ENCODE measurements at regions not wholly inside any gene's neighbourhood (a gene's known extent, or its start where the extent isn't known, plus 50 kb on each side); places are given as distances from the start of the nearest gene placed in this dataset.
"Not testable (repeated sequence)": the region's sequence is repeated elsewhere in the genome, so short reads cannot be mapped to it uniquely, and the experiment has no call there.

DNA sequence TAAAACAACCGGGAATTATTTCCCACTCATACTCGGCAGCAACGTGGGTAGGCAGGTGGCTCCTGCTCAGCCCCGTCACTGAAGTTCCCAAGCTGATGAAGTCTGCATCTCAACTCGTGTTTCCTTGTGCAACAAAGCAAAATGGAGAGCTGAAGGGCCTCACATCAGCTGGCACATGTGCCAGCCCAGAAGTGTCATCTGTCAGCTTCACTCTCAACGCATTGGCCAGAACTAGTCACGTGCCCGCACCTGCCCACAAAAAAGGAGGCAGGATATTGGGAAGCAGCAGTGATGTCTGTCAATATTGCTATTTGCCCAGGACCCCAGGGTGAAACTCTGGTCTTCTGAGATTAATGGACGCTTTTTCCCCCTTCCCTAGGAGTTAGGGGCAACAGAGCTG, 344.0 kb downstream of the BCL11B start:
- DNase-seq: no peak
- peaks cover 39% of the 10 kb centered on the region for H3K4me1 Mint-ChIP-seq
- H3K4me3 Mint-ChIP-seq: no peak overlapping the region
- no peaks in the 10 kb centered on the region for H3K9me3 Mint-ChIP-seq
- no peak overlapping the region for H3K27ac Mint-ChIP-seq
- H3K36me3 Mint-ChIP-seq (ENCODE audit: low read depth): no peaks in the 10 kb centered on the region
- intact Hi-C loops (cut with micrococcal nuclease): no loop called here
- peaks cover 1% of the 10 kb centered on the region for H3K27me3 Mint-ChIP-seq

DNA sequence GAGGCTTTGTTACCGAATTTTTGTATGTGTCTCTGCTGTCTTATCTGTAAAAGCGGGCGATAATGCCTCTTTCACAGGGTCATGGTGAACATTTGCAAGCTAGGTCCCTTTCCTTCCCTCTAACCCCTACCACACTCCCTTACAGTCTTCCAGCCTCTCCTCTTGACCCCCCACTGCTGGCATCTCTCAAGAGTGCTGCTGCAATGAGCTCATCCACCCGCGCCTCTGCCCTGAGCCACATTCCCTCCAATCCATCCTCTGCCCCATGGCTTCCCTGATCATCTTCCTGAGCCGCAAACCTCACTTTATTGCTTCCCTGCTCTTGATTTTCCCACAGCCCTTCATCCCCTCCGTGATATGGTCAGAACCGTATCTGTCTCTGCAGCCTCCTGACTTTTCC, 343.6 kb downstream of the BCL11B start:
- no peak for DNase-seq
- Mint-ChIP-seq H3K27me3 (peaks cover 1% of the 10 kb centered on the region), H3K4me1 (peaks cover 43% of the 10 kb centered on the region), H3K27ac (no peak overlapping the region), H3K9me3 (no peaks in the 10 kb centered on the region), H3K36me3 (ENCODE audit: low read depth) (no peaks in the 10 kb centered on the region), H3K4me3 (no peak overlapping the region)
- intact Hi-C loops (cut with micrococcal nuclease): no loop called here

DNA sequence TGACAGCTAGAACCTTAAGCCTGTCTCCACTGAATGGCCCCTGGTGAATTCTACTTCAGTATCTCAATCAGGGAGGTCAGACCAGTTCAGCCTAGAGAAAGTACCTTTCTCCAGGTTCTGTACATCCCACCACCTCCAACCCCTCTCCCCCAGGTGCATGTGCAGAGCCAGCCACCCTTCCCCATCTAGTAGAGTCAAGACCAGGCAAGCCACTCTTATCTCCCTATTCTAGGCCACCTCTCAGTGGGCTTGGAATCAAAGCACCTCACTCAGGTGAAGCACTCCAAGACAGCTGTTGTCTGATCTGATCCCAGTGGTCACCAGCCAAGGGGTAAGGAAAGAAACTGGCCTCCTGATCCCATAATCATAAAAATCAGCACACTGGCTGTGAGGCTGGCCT, 340.9 kb downstream of the BCL11B start:
- Mint-ChIP-seq H3K4me1 (peaks cover 49% of the 10 kb centered on the region), H3K9me3 (peaks cover 14% of the 10 kb centered on the region), H3K4me3 (no peak overlapping the region), H3K27ac (peak overlapping the region; percentile 84), H3K36me3 (ENCODE audit: low read depth) (peaks cover 5% of the 10 kb centered on the region), H3K27me3 (no peaks in the 10 kb centered on the region)
- DNase-seq: no peak
- intact Hi-C loops (cut with micrococcal nuclease): loop anchor here (5.0 kb wide), 1 partner anchor 794 kb away; no protein-coding TSS in a partner anchor

GRCh38 chr14:98931911-98932310, 340.1 kb downstream of the BCL11B start:
- peaks cover 19% of the 10 kb centered on the region for H3K9me3 Mint-ChIP-seq
- intact Hi-C loops (cut with micrococcal nuclease): loop anchor here (2.0 to 5.0 kb wide), 2 partner anchors 335 to 795 kb away; no protein-coding TSS in a partner anchor
- H3K27ac Mint-ChIP-seq: peak overlapping the region; percentile 84
- DNase-seq: peak; percentile 92
- H3K27me3 Mint-ChIP-seq: no peaks in the 10 kb centered on the region
- H3K36me3 Mint-ChIP-seq (ENCODE audit: low read depth): peaks cover 5% of the 10 kb centered on the region
- H3K4me1 Mint-ChIP-seq: peaks cover 48% of the 10 kb centered on the region
- peak overlapping the region; percentile 56 for H3K4me3 Mint-ChIP-seq

DNA sequence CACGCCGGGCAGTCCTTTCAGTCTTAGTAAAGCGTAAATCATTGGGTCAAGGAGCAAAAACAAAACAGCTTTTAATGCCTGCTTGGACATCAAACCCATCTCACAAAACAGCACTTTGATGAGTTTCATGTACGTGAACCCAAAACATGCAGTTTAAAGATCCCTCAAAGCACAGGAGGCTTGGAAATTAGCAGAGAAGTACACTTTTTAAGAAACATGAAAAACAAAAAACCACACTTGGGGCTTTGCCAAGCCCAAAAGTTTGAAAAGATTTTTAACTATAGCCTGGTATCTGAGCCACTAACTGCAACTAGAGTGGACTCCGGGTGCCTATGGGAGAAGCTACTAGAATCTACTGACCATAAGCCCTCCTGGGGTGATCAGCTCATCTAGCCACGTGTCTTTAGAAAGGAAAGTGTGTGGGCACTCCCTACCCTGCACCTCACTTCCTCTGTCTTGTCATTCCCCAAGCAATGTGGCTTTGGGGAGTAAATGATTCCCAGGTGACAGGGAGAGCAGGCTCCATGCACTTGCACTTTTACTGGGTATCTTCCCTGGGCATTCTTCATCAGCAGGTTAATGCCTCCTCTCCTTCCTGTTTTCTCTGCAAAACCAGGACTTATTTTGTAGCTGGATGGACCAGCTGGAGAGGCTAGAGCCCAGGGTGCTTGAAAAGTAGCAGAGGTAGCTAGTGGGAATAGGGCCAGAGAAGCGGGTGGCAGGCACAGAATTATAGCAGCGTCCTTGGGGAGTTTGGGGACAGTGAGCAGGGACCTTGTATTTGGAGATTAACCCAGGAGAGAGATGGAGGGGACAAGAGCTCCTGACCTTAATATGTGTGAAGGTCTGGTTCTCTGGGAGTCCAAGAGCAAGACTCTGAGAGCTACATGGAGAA, 339.3 kb downstream of the BCL11B start:
- intact Hi-C loops (cut with micrococcal nuclease): loop anchor here (2.0 to 5.0 kb wide), 2 partner anchors 334 to 795 kb away; no protein-coding TSS in a partner anchor
- peaks cover 22% of the 10 kb centered on the region for H3K9me3 Mint-ChIP-seq
- DNase-seq: peak; percentile 64
- peaks cover 50% of the 10 kb centered on the region for H3K4me1 Mint-ChIP-seq
- peak overlapping the region; percentile 84 for H3K27ac Mint-ChIP-seq
- H3K4me3 Mint-ChIP-seq: peak overlapping the region; percentile 56
- no peaks in the 10 kb centered on the region for H3K27me3 Mint-ChIP-seq
- H3K36me3 Mint-ChIP-seq (ENCODE audit: low read depth): peaks cover 5% of the 10 kb centered on the region

GRCh38 chr14:98934569-98934968, 337.4 kb downstream of the BCL11B start:
- H3K4me1 Mint-ChIP-seq: peaks cover 52% of the 10 kb centered on the region
- H3K9me3 Mint-ChIP-seq: peaks cover 26% of the 10 kb centered on the region
- intact Hi-C loops (cut with micrococcal nuclease): loop anchor here (5.0 kb wide), 1 partner anchor 797 kb away; no protein-coding TSS in a partner anchor
- not testable (repeated sequence) for H3K4me3 Mint-ChIP-seq; H3K36me3 Mint-ChIP-seq (ENCODE audit: low read depth); DNase-seq; H3K27me3 Mint-ChIP-seq
- peak overlapping the region; percentile 45 for H3K27ac Mint-ChIP-seq

DNA sequence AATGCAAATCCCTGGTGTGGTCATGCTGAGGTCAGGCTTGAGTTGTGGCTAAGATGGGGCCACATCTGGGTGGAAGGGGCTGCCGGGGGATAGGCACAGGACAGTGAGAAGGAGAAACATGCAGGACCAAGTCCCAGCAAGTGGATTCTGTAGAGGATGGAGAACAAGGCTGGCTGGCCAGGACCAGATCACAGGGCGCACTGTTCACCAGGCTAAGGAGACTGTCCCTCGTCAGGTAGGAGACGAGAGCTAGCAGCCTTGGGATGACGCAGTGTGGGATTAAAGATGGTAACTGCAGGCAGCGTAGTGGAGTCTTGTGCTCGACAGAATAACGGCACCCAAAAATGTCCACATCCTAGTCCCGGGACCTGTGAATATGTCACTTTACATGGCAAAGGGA, 336.1 kb downstream of the BCL11B start:
- Mint-ChIP-seq H3K27me3 (no peaks in the 10 kb centered on the region), H3K36me3 (ENCODE audit: low read depth) (peaks cover 5% of the 10 kb centered on the region), H3K27ac (no peak overlapping the region), H3K4me3 (no peak overlapping the region), H3K9me3 (peaks cover 26% of the 10 kb centered on the region), H3K4me1 (peaks cover 51% of the 10 kb centered on the region)
- intact Hi-C loops (cut with micrococcal nuclease): no loop called here
- no peak for DNase-seq

DNA sequence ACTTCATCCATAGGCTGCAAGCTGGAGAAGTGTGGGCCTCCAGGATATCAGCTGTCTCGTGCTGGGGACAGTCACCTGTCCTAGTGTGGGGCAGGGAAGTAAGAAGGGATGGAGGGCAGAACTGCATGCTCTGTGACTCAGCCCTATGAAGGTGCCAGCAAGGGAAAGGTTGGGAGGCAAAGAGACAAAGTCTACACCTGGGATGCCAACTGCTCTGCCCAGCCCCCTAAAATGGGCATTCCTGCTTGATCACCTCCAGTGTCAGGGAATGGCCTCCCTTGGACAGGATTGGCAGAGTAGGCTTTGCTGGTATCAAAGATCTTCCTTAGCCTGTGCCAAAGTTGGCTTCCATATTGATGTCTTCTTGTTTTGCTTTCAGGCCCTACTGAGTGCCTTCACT, 335.0 kb downstream of the BCL11B start:
- Mint-ChIP-seq H3K9me3 (peaks cover 26% of the 10 kb centered on the region), H3K27ac (no peak overlapping the region), H3K36me3 (ENCODE audit: low read depth) (peaks cover 5% of the 10 kb centered on the region), H3K4me1 (peaks cover 44% of the 10 kb centered on the region), H3K4me3 (no peak overlapping the region), H3K27me3 (no peaks in the 10 kb centered on the region)
- no peak for DNase-seq
- intact Hi-C loops (cut with micrococcal nuclease): no loop called here

DNA sequence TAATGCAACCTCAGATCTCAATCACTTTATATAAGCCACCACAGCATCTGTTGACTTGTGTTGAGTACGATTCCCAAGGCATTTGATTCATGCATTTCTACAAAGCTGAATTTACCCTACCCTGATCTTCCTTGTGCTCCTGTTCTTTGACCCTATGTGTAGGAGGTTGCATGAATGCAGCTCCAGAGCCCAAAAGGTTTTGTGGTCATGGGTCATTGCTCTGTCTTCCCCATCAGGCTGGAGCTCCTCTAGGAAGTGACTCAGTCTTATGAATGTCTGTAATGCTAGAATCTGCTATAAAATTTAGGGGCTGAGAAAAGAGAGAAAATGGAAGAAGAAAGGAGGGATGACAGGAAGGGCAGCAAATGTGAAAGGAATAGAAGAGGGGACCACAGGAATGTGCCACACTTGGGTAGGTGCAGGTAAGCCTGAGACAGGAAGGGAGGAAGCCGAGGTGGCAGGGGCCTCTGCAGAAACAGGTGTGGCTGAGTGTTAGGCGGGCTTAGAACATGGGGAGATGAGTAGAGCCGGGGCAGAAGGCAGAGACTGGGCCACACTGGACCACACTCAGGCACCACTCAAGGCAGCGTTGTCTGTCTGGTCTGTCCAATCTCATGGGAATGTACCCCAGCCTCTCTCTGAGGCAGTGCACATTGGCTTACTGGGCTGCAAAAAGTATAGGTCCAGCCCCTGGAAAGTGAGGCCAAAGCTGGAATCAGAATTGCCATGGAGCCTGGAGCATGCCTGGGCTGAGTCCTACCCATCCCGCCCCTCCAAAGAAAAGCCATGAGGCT, 334.1 kb downstream of the BCL11B start:
- H3K27ac Mint-ChIP-seq: no peak overlapping the region
- H3K27me3 Mint-ChIP-seq: no peaks in the 10 kb centered on the region
- H3K36me3 Mint-ChIP-seq (ENCODE audit: low read depth): peaks cover 5% of the 10 kb centered on the region
- peaks cover 26% of the 10 kb centered on the region for H3K9me3 Mint-ChIP-seq
- H3K4me3 Mint-ChIP-seq: no peak overlapping the region
- intact Hi-C loops (cut with micrococcal nuclease): no loop called here
- peaks cover 35% of the 10 kb centered on the region for H3K4me1 Mint-ChIP-seq
- no peak for DNase-seq

DNA sequence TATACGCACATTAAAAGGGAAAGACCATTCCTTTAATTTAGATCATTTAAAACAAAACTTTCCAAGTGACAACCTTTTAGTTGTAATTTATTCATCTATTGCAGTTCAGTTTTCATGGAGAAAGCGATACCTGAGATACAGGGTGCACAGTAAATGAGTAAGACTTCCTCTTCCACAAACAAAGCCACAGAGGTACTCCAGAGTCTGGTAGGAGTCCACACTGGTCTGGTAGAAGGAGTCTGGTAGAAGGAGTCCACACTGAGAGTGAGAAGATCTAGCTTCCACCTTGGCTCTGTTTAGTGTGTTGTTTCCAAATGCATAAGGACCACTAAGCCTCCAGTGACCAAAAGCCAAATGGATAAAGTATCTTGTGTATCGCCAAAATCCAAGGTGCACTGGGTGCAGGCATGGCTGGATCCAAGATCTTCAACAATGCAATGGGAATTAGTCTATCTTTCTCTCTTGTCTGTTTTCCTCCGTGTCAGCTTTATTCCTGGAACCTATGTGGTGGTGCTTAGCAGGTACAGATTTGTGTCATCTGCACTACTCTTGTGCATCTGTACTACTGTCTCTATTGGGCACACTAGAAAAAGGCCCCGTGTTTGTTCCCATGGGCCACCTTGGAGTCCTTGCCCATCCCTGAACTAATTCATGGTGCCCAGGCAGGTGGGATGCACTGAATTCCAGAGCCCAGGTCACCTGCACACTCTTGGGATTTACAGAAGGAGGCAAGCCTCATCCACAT, 331.1 kb downstream of the BCL11B start:
- intact Hi-C loops (cut with micrococcal nuclease): no loop called here
- no peak for DNase-seq
- Mint-ChIP-seq H3K4me1 (peaks cover 16% of the 10 kb centered on the region), H3K36me3 (ENCODE audit: low read depth) (no peaks in the 10 kb centered on the region), H3K27ac (no peak overlapping the region), H3K4me3 (no peak overlapping the region), H3K9me3 (peaks cover 12% of the 10 kb centered on the region), H3K27me3 (no peaks in the 10 kb centered on the region)

DNA sequence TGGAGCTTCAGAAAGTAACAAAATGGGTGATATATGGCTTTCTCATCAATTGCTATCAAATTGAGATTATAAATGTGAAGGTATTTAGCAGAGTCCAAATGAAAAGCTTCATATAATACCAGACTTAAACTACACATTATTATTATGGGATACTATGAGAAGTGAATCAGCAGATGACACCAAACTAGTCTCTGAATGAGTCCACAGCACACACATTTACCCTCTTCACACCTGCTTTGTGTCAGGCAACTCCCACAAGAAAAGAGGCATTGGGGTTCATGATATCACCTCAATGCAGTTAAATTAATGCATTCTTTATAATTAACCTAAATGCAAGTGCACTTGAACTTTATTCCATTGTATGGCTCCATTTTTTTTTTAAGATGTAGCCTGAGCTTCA, 330.5 kb downstream of the BCL11B start:
- DNase-seq: no peak
- Mint-ChIP-seq H3K4me3 (no peak overlapping the region), H3K27me3 (no peaks in the 10 kb centered on the region), H3K27ac (no peak overlapping the region), H3K36me3 (ENCODE audit: low read depth) (no peaks in the 10 kb centered on the region), H3K4me1 (peaks cover 15% of the 10 kb centered on the region), H3K9me3 (peaks cover 8% of the 10 kb centered on the region)
- intact Hi-C loops (cut with micrococcal nuclease): no loop called here

DNA sequence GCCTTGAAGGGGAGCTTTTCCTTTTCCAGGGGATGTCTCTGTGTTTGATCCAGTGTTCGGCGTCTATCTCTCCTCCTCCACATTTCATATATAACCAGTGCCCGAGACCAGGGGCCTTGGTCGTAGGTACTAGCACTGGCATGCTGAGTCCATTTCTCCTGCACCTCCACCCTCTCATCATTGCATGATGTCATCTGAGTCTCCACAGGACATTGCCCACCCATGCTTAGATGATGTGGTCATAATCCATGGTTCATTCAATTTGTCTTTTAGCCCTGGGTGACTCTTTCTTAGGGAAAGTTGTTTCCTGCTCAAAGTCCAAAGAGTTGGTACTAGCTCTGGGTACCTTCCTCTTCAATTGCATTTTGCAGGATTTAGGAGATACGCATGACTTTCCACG, 328.1 kb downstream of the BCL11B start:
- no peak for DNase-seq
- Mint-ChIP-seq H3K4me3 (no peak overlapping the region), H3K27ac (no peak overlapping the region), H3K4me1 (peaks cover 9% of the 10 kb centered on the region), H3K36me3 (ENCODE audit: low read depth) (no peaks in the 10 kb centered on the region), H3K9me3 (no peaks in the 10 kb centered on the region), H3K27me3 (no peaks in the 10 kb centered on the region)
- intact Hi-C loops (cut with micrococcal nuclease): no loop called here

GRCh38 chr14:98944989-98945388, 327.0 kb downstream of the BCL11B start:
- no peak overlapping the region for H3K27ac Mint-ChIP-seq
- DNase-seq: no peak
- H3K36me3 Mint-ChIP-seq (ENCODE audit: low read depth): no peaks in the 10 kb centered on the region
- intact Hi-C loops (cut with micrococcal nuclease): no loop called here
- no peaks in the 10 kb centered on the region for H3K9me3 Mint-ChIP-seq
- H3K27me3 Mint-ChIP-seq: no peaks in the 10 kb centered on the region
- no peak overlapping the region for H3K4me3 Mint-ChIP-seq
- peaks cover 13% of the 10 kb centered on the region for H3K4me1 Mint-ChIP-seq

All from activated CD4-positive, alpha-beta T cell treated with anti-CD3 and anti-CD28 coated beads, Interleukin-2, amount 10 ng/mL, durations not matched to agents 24 days and 14 days (primary cell).